ENCODE measurements at regions not wholly inside any gene's neighbourhood (a gene's known extent, or its start where the extent isn't known, plus 50 kb on each side); places are given as distances from the start of the nearest gene placed in this dataset.

DNA sequence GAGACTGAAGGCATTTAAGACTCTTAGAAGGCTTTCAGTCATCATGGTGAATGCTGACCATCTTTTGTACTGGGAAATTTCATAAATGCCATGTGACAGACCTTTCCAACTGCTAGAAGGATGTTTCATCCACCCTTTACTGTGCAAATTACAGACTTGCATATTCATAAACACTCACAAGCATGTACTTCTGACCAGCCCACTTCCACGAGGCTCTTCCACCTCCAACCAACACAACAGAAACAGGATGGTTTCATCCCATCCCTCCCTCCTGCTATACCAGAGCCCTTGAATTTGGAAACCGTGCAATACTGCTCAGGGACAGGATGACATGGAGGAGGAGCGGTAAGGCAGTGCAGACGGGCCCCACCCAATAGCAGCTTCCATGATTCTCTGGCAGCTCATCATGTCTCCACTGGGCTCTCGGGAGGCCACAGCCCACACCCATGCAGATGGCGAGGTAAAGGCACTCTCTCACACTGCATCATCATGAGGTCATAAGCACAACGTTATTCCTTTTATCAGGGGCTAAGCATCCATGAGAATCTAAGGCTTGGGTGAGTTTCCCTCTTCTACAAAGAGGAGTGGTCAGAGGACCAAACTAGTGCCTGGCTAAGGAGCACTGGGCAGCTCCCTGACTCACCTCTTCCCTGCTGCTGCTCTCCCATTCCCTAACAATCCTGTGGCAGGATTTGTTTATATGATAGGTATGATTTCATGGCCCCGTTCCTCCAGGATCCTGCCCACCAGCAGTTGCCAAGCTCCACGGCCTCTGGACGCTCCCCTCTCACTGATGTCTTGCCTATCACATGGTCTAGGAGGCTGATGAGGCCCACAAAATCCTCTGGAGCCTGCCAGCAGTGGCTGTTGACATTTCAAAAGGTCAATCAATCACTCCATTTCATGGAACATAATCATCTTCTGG is 94.4 kb upstream of the FSTL4 start:
- TF ChIP-seq, protein P1, sequence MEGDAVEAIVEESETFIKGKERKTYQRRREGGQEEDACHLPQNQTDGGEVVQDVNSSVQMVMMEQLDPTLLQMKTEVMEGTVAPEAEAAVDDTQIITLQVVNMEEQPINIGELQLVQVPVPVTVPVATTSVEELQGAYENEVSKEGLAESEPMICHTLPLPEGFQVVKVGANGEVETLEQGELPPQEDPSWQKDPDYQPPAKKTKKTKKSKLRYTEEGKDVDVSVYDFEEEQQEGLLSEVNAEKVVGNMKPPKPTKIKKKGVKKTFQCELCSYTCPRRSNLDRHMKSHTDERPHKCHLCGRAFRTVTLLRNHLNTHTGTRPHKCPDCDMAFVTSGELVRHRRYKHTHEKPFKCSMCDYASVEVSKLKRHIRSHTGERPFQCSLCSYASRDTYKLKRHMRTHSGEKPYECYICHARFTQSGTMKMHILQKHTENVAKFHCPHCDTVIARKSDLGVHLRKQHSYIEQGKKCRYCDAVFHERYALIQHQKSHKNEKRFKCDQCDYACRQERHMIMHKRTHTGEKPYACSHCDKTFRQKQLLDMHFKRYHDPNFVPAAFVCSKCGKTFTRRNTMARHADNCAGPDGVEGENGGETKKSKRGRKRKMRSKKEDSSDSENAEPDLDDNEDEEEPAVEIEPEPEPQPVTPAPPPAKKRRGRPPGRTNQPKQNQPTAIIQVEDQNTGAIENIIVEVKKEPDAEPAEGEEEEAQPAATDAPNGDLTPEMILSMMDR (IDR thresholded peaks at IDR 0.05) = no peak
- TF ChIP-seq POLR2A (IDR thresholded peaks at IDR 0.05) = no peak

Data from uterus (tissue), 2 donors.